Gastrocnemius medialis (tissue), 4 donors: ENCODE measurements at regions not wholly inside any gene's neighbourhood (a gene's known extent, or its start where the extent isn't known, plus 50 kb on each side); places are given as distances from the start of the nearest gene placed in this dataset.
"Not testable (repeated sequence)": the region's sequence is repeated elsewhere in the genome, so short reads cannot be mapped to it uniquely, and the experiment has no call there.

ENCODE experiments used
- POLR2A ChIP-seq, 2 donors: fragments of 450-650 bp; IDR thresholded peaks; one replicate each; pipeline ENCODE4 v1.6.1; 2017; ENCODE audit warnings: antibody characterized with exemption in 2 of 2, mild to moderate bottlenecking in 2 of 2, moderate library complexity in 2 of 2
- TF ChIP-seq, protein P1 (sequence below), 5 experiments: fragments of 450-650 bp in 3 of 5; fragments of 200-600 bp in 2 of 5; sonication (generic) in 2 of 5; IDR thresholded peaks in 4 of 5; conservative IDR thresholded peaks in 1 of 5; 1 replicate in 4 of 5; 2 replicates in 1 of 5; pipeline ENCODE4 v1.5.1; 2016 to 2019; ENCODE audit warnings: antibody characterized with exemption in 5 of 5, mild to moderate bottlenecking in 3 of 5, moderate library complexity in 3 of 5

DNA sequence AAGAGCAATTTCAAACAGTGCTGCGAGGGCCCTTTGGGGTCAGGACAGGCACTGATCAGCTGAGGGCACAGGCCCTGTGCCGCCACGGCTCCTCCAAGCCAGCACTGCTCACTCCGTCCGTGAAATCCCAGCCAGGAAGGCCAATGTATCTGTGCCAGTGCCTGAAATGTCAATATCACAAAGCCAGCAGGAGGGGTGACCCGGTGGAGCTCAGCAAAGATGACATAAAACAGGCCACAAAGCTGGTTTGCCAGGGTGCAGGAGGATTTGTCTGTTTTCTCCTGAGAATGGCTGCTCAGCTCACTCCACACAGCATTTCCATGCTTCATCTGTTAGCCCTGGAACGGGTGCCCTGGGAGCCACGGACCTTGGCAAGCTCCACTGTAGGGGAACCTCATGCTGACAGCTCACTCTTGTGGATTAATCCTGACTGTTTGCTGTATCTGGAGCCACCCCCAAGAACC, 192.5 kb upstream of the SULF2 start:
- TF ChIP-seq, protein P1, sequence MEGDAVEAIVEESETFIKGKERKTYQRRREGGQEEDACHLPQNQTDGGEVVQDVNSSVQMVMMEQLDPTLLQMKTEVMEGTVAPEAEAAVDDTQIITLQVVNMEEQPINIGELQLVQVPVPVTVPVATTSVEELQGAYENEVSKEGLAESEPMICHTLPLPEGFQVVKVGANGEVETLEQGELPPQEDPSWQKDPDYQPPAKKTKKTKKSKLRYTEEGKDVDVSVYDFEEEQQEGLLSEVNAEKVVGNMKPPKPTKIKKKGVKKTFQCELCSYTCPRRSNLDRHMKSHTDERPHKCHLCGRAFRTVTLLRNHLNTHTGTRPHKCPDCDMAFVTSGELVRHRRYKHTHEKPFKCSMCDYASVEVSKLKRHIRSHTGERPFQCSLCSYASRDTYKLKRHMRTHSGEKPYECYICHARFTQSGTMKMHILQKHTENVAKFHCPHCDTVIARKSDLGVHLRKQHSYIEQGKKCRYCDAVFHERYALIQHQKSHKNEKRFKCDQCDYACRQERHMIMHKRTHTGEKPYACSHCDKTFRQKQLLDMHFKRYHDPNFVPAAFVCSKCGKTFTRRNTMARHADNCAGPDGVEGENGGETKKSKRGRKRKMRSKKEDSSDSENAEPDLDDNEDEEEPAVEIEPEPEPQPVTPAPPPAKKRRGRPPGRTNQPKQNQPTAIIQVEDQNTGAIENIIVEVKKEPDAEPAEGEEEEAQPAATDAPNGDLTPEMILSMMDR (IDR thresholded peaks at IDR 0.05 in 4 of 5, conservative IDR thresholded peaks at IDR 0.05 in 1 of 5) = not testable (repeated sequence)
- TF ChIP-seq POLR2A (IDR thresholded peaks at IDR 0.05) = not testable (repeated sequence)
